ENCODE measurements at regions not wholly inside any gene's neighbourhood (a gene's known extent, or its start where the extent isn't known, plus 50 kb on each side); places are given as distances from the start of the nearest gene placed in this dataset.

GRCh38 chr11:81495699-81496292 lies 1237.9 kb downstream of the FAM181B start:
- no peak for TF ChIP-seq CTCF (IDR thresholded peaks at IDR 0.05)

DNA sequence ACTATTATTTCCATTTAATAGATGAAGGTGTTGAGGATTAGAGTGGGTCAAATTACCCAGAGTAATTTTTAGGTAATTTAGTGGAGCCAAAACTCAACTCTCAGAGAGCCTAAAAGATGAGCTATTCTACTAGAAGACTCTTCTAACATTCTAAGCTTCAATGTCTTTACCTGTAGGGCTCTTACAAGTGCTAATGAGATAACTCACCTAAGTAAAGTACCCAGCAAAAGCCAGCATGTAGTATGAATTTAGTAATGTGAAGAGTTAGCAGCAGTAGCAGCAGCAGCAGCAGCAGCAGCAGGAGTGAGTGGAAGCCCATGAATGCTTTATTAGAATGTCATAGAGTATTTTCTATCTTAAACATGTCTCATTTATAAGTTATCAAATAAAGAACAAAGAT lies 1239.2 kb downstream of the FAM181B start:
- no peak for TF ChIP-seq CTCF (IDR thresholded peaks at IDR 0.05)

- TF ChIP-seq CTCF (IDR thresholded peaks at IDR 0.05), result no peak
Measured at GRCh38 chr11:81492923-81493445, 1240.7 kb downstream of the FAM181B start.

- no peak for TF ChIP-seq CTCF (IDR thresholded peaks at IDR 0.05)
Measured at GRCh38 chr11:81487109-81487508, 1246.6 kb downstream of the FAM181B start.

DNA sequence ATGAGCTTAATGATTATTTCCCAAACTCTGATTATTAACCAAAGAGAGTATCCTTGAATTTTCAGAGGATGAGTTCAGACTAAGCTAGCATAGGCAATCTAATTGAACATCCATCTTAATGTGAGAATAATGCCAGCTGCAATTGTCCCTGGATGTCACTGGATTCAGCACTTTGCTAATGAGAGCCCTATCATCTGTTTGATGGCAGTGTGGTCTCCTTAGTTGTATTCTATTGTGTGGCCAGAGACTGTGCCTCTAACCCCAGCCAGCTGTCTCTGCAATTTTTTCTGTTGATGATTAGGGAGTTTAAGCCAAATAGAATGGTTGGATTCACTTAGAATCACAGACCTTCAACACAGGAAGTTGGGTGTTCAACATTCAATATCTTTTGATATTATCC lies 1249.5 kb downstream of the FAM181B start:
- no peak for TF ChIP-seq CTCF (IDR thresholded peaks at IDR 0.05)

DNA sequence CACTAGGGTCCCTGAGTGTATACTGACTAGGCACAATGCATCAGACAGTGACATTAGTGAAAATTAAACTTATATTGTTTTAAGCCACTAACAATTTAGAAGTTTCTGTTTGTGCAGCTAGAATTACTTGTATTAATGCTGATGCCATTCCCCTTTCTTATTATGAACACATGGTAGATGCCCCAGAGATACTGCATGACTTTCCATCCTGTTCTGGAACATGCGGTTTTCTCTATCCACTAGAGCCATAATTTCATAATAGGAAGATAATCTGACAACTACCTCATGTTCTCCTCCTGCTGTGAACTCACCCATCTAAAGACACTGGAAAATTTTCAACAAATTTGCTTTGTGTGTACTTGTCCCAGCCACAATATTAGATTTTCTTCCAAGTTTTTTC lies 1256.4 kb downstream of the FAM181B start:
- no peak for TF ChIP-seq CTCF (IDR thresholded peaks at IDR 0.05)

DNA sequence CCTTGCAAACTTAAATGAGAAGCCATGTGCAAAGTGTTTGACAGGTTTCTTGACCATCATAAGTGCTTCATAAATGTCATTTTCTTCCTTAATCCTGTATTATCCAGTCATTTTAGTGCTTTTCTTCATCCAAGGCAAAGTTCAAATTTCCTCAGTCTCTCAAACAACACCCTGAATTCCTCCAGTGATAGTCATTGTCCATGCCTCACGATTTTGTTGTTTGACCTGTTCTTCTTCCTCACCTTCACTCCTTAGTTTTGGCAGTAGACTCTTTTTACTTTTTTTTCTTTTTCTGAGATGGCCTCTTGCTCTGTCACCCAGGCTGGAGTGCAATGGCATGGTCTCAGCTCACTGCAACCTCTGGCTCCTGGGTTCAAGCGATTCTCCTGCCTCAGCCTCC lies 1257.3 kb downstream of the FAM181B start:
- no peak for TF ChIP-seq CTCF (IDR thresholded peaks at IDR 0.05)

- no peak for TF ChIP-seq CTCF (IDR thresholded peaks at IDR 0.05)
Measured at GRCh38 chr11:81472646-81473045, 1261.0 kb downstream of the FAM181B start.
